AG04450 (cell line): ENCODE measurements at regions not wholly inside any gene's neighbourhood (a gene's known extent, or its start where the extent isn't known, plus 50 kb on each side); places are given as distances from the start of the nearest gene placed in this dataset.

Experiments
- CTCF ChIA-PET: fragments of 300-600, 350-600 bp; formaldehyde crosslinking; extraction: SDS; loops from one replicate; lab custom pipeline; 2022; ENCODE audit warnings: antibody characterized with exemption, inconsistent platforms; lab: Charles Lee
- POLR2A ChIA-PET: fragments of 350-600 bp; formaldehyde crosslinking; extraction: SDS; loops from one replicate; lab custom pipeline; 2021; ENCODE audit warnings: antibody characterized with exemption, inconsistent platforms; lab: Yijun Ruan, JAX
- DNase-seq: peaks from one replicate; pipeline ENCODE4 v3.0.0-alpha.2; 2011; ENCODE audit warnings: low read depth, low spot score
- H3K27ac ChIP-seq: one replicate; pipeline ENCODE4 v1.5.1; 2012; ENCODE audit warnings: low read depth, low read length, control low read depth
- H3K27me3 ChIP-seq: one replicate; pipeline ENCODE4 v1.6.0; 2012; ENCODE audit warnings: low read length; ENCODE audit not compliant: control insufficient read depth, insufficient read depth
- H3K4me3 ChIP-seq: 2 replicates; pipeline ENCODE4 v1.5.1; 2011; ENCODE audit warnings: mild to moderate bottlenecking, low read depth, low read length, control low read depth
- H3K9me3 ChIP-seq: 2 replicates; pipeline ENCODE4 v1.5.1; 2012; ENCODE audit warnings: low read length; ENCODE audit not compliant: control insufficient read depth, insufficient read depth
- TF ChIP-seq, protein P1 (sequence below): IDR thresholded peaks from 2 replicates; pipeline ENCODE4 v1.5.1; 2011; ENCODE audit warnings: low read depth, low read length, control low read depth, inconsistent platforms

DNA sequence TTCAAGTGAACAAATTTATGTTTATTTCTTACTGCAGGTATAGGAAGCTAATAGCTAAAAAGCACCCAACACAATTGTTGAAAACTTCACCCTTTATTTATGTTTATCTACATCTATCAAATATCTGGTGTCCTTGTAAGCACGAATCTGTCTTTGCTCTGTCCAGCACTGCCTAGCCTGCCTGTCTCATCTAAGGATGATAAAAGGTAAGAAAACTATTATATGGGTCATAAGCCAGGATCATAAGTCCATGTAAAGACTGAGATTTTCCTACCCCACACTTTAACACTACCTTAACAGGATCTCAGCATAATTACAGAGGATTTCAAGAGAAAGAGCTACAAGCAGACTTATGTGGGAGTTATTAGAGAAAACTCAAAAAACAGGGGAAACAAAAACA, 365.6 kb upstream of the TMEFF2 start:
- TF ChIP-seq, protein P1, sequence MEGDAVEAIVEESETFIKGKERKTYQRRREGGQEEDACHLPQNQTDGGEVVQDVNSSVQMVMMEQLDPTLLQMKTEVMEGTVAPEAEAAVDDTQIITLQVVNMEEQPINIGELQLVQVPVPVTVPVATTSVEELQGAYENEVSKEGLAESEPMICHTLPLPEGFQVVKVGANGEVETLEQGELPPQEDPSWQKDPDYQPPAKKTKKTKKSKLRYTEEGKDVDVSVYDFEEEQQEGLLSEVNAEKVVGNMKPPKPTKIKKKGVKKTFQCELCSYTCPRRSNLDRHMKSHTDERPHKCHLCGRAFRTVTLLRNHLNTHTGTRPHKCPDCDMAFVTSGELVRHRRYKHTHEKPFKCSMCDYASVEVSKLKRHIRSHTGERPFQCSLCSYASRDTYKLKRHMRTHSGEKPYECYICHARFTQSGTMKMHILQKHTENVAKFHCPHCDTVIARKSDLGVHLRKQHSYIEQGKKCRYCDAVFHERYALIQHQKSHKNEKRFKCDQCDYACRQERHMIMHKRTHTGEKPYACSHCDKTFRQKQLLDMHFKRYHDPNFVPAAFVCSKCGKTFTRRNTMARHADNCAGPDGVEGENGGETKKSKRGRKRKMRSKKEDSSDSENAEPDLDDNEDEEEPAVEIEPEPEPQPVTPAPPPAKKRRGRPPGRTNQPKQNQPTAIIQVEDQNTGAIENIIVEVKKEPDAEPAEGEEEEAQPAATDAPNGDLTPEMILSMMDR: no peak
- no peak for DNase-seq
- H3K27me3 ChIP-seq: no peaks in the 10 kb centered on the region
- ChIA-PET POLR2A (no interaction called here), CTCF (no interaction called here)
- H3K9me3 ChIP-seq: no peaks in the 10 kb centered on the region
- no peak overlapping the region for H3K4me3 ChIP-seq
- no peak overlapping the region for H3K27ac ChIP-seq

DNA sequence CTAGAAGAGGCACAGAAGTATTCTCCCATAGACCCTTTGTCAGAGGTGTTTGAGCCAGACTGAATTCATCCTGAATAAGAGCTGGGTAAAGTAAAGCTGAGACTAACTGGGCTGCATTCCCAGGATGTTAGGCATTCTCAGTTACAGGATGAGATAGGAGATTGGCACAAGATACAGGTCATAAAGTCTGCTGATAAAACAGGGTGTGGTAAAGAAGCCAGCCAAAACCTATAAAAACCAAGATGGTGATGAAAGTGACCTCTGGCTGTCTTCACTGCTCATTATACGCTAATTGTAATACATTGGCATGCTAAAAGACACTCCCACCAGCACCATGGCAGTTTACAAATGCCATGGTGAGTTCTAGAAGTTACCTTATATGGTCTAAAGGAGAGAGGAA, 364.9 kb upstream of the TMEFF2 start:
- Histone ChIP-seq H3K4me3 (no peak overlapping the region), H3K27ac (no peak overlapping the region), H3K9me3 (no peaks in the 10 kb centered on the region), H3K27me3 (no peaks in the 10 kb centered on the region)
- POLR2A ChIA-PET: no interaction called here
- TF ChIP-seq, protein P1: no peak
- CTCF ChIA-PET: no interaction called here
- DNase-seq: no peak

GRCh38 chr2:192558637-192559036, 363.9 kb upstream of the TMEFF2 start:
- ChIA-PET CTCF (no interaction called here), POLR2A (no interaction called here)
- Histone ChIP-seq H3K9me3 (no peaks in the 10 kb centered on the region), H3K27ac (no peak overlapping the region), H3K4me3 (no peak overlapping the region), H3K27me3 (no peaks in the 10 kb centered on the region)
- TF ChIP-seq, protein P1: no peak
- DNase-seq: no peak

DNA sequence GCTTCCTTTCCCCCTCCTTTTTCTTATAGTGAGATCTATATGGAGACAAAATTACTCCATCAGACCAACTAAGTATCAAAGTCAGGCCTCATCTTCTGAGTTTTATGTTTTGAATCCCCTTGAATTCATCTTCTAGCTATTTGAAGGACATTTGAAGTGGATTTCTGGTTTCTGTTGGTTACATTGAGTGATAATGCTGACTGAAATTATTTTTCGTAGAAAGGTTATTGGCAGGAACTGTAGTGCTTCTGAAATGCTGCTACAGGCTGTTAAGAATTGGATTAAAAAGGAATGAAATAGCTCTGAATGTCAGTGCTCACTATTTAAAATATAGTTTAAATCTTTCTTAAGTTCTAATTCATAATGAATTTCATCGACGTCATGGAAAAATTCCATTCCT, 361.0 kb upstream of the TMEFF2 start:
- no peak for DNase-seq
- Histone ChIP-seq H3K4me3 (no peak overlapping the region), H3K27me3 (no peaks in the 10 kb centered on the region), H3K9me3 (no peaks in the 10 kb centered on the region; the same call in 1 of the 2 replicates), H3K27ac (no peak overlapping the region)
- TF ChIP-seq, protein P1: no peak
- POLR2A ChIA-PET: no interaction called here
- CTCF ChIA-PET: no interaction called here

DNA sequence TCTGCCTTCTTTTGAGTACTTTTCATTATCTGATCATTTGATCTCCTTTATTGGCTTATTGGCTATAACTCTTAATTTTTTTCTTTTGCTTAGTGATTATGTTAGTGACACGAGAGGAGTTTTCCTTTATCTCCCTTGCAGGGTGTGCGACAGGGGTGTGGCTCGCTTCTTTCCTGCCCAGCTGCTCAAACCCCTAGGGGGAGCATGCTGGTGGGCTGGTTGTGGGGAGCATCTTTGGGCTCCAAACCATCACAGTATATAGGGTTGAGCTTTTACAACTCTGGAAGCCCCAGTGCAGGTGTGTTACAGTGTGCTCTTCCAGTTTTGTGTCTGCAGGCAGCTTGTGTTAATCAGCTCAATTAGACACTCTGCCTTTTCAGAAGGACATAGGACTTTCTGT, 357.0 kb upstream of the TMEFF2 start:
- CTCF ChIA-PET: no interaction called here

More for the DNA sequence above, 357.0 kb upstream of the TMEFF2 start:
- no peaks in the 10 kb centered on the region; the same call in 1 of the 2 replicates for H3K9me3 ChIP-seq
- H3K27ac ChIP-seq: no peak overlapping the region
- no peak for DNase-seq
- POLR2A ChIA-PET: no interaction called here
- H3K4me3 ChIP-seq: no peak overlapping the region
- no peaks in the 10 kb centered on the region for H3K27me3 ChIP-seq
- TF ChIP-seq, protein P1: no peak
